ENCODE measurements at regions not wholly inside any gene's neighbourhood (a gene's known extent, or its start where the extent isn't known, plus 50 kb on each side); places are given as distances from the start of the nearest gene placed in this dataset.

GRCh38 chr5:174563899-174564298, 160.5 kb upstream of the MSX2 start:
- ATAC-seq, result no peak
- H3K36me3 Mint-ChIP-seq (ENCODE audit: low read depth), result no peaks in the 10 kb centered on the region
- POLR2A ChIA-PET, result no interaction called here

GRCh38 chr5:174567506-174568141, 156.8 kb upstream of the MSX2 start:
- POLR2A ChIA-PET, result no interaction called here
- DNase-seq (no peak), ATAC-seq (no peak)
- Mint-ChIP-seq H3K27ac (no peak overlapping the region), H3K27me3 (peaks cover 11% of the 10 kb centered on the region), H3K4me1 (no peaks in the 10 kb centered on the region), H3K9me3 (ENCODE audit: low read depth) (no peaks in the 10 kb centered on the region), H3K36me3 (ENCODE audit: low read depth) (no peaks in the 10 kb centered on the region), H3K4me3 (no peak overlapping the region)
- CTCF ChIA-PET, result no interaction called here
- intact Hi-C loops (cut with DNase I, micrococcal nuclease), result no loop called here

More at GRCh38 chr5:174563899-174564298, 160.5 kb upstream of the MSX2 start:
- DNase-seq, result no peak
- Mint-ChIP-seq H3K4me1 (no peaks in the 10 kb centered on the region), H3K9me3 (ENCODE audit: low read depth) (no peaks in the 10 kb centered on the region), H3K27ac (no peak overlapping the region), H3K4me3 (no peak overlapping the region), H3K27me3 (peaks cover 14% of the 10 kb centered on the region)
- CTCF ChIA-PET, result no interaction called here
- intact Hi-C loops (cut with DNase I, micrococcal nuclease), result no loop called here

- Mint-ChIP-seq H3K27me3 (peaks cover 10% of the 10 kb centered on the region), H3K27ac (no peak overlapping the region), H3K4me3 (no peak overlapping the region), H3K36me3 (ENCODE audit: low read depth) (no peaks in the 10 kb centered on the region), H3K9me3 (ENCODE audit: low read depth) (no peaks in the 10 kb centered on the region), H3K4me1 (no peaks in the 10 kb centered on the region)
- intact Hi-C loops (cut with DNase I, micrococcal nuclease), result no loop called here
- CTCF ChIA-PET, result interaction anchor here (0.5 kb wide), 1 partner anchor 227 kb away, joined by 3 read pairs; no protein-coding TSS in a partner anchor
- DNase-seq (no peak), ATAC-seq (no peak)
- POLR2A ChIA-PET, result interaction anchor here (0.6 kb wide), 1 partner anchor 27 kb away, joined by 3 read pairs; no protein-coding TSS in a partner anchor
These were observed 153.7 kb upstream of the MSX2 start for GRCh38 chr5:174570662-174571061.

DNA sequence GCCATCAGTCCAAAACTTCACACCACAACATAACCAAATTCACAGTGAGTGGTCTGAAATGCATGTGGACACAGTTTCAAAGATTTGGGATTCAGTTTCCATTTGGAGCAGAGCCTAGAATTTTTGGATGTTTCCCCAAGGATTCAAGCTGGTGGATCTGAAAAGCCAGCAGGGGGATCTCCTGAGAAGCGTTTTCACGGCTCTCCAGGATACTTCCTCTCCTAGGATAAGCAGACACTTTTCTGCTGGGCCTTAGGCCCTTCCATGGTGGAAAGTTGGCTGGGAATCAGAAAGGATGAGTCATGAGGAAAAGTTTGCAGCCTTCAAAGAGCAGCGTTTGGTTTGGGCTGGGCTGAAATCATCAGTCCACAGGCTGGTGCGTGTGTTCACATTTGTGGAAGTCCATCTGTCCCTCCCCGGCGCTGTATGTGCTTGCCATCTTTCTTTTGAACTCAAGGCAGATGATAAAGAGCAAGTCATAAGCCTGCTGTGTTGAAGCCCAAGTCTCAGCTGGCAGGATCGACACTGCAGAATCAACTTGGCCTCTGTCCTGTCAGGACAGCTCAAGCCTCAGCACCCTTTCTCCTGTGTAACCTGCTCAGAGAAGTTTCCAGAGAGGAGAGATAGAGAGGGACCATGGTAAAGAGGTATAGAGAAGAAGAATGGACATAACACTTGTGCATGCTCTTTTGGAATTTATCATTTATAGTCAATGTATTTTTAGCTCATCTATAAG, 152.6 kb upstream of the MSX2 start:
- DNase-seq, result no peak
- no peaks in the 10 kb centered on the region for H3K36me3 Mint-ChIP-seq (ENCODE audit: low read depth)
- POLR2A ChIA-PET, result no interaction called here
- intact Hi-C loops (cut with DNase I, micrococcal nuclease), result no loop called here
- no peaks in the 10 kb centered on the region for H3K9me3 Mint-ChIP-seq (ENCODE audit: low read depth)
- CTCF ChIA-PET, result no interaction called here
- H3K4me3 Mint-ChIP-seq, result no peak overlapping the region
- no peak overlapping the region for H3K27ac Mint-ChIP-seq
- no peaks in the 10 kb centered on the region for H3K4me1 Mint-ChIP-seq
- peaks cover 10% of the 10 kb centered on the region for H3K27me3 Mint-ChIP-seq
- ATAC-seq, result no peak

GRCh38 chr5:174572591-174572990, 151.8 kb upstream of the MSX2 start:
- no peak for ATAC-seq
- no peaks in the 10 kb centered on the region for H3K36me3 Mint-ChIP-seq (ENCODE audit: low read depth)

DNA sequence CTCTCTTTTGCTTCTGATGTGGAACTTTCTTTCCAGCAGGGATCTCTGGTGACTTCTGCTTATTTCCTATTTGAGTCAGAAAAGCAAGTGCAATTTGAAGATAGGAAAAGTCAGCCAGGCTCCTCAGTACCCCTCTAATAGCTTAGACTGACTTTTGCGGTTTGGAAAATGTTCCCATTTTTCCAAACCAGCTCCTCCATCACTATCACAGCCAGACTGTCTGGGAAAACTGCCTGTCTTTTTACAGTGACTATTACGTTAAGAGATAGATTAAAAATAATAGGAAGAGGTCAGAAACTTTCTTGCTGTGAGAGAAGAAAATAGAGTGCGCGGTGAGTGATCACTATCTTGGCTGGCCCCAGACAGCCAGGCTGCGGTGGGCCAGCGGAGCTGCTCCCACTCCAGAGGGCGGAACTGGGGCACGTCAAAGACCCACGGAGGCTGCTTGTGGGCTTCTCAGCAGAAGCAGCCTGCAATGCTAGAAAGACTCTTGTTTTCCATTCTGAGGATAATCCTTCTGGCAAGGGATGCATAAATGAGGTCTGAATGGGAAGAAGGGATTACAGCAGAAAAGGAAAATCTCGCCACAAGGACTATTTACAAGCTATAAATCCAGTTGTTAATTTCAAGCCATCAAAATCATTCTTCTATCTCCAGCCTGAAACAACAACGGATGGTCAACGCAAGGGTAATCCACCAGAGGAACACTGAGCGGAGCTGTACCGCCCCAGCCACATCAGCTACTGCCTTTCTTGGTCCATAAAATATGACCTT, 151.0 kb upstream of the MSX2 start:
- no peak overlapping the region for H3K4me3 Mint-ChIP-seq
- ChIA-PET CTCF (no interaction called here), POLR2A (no interaction called here)
- no peak for ATAC-seq
- H3K36me3 Mint-ChIP-seq (ENCODE audit: low read depth), result no peaks in the 10 kb centered on the region
- no peaks in the 10 kb centered on the region for H3K4me1 Mint-ChIP-seq
- intact Hi-C loops (cut with DNase I, micrococcal nuclease), result no loop called here
- H3K9me3 Mint-ChIP-seq (ENCODE audit: low read depth), result no peaks in the 10 kb centered on the region
- H3K27me3 Mint-ChIP-seq, result peaks cover 10% of the 10 kb centered on the region
- no peak for DNase-seq
- H3K27ac Mint-ChIP-seq, result no peak overlapping the region

More at GRCh38 chr5:174572591-174572990, 151.8 kb upstream of the MSX2 start:
- intact Hi-C loops (cut with DNase I, micrococcal nuclease), result no loop called here
- Mint-ChIP-seq H3K27ac (no peak overlapping the region), H3K27me3 (peaks cover 10% of the 10 kb centered on the region), H3K4me3 (no peak overlapping the region), H3K9me3 (ENCODE audit: low read depth) (no peaks in the 10 kb centered on the region), H3K4me1 (no peaks in the 10 kb centered on the region)
- CTCF ChIA-PET, result no interaction called here
- POLR2A ChIA-PET, result no interaction called here
- DNase-seq, result no peak

DNA sequence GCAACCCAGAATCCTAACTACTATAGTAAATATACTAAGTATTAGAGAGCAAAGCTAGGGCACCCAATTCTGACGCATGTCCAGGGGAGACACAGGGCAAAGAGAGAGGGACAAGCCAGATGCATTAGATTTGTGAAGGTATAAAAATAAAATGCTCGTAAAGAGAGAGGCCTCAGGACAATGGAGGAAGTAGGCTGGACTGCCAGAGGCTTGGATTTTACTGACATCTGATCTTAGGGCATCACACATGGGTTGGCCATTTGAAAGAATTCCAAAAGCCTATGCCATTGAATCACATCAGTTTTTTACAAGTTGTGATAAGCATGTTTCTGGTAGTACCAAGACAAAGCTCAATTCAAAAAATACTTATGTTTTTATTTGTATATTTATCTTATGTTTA, 149.3 kb upstream of the MSX2 start:
- DNase-seq, result no peak
- H3K4me1 Mint-ChIP-seq, result no peaks in the 10 kb centered on the region
- H3K9me3 Mint-ChIP-seq (ENCODE audit: low read depth), result no peaks in the 10 kb centered on the region
- H3K27ac Mint-ChIP-seq, result no peak overlapping the region
- CTCF ChIA-PET, result interaction anchor here (1.4 kb wide), 1 partner anchor 155 kb away, joined by 5 read pairs; no protein-coding TSS in a partner anchor
- no peak for ATAC-seq
- no peak overlapping the region for H3K4me3 Mint-ChIP-seq
- no peaks in the 10 kb centered on the region for H3K36me3 Mint-ChIP-seq (ENCODE audit: low read depth)
- H3K27me3 Mint-ChIP-seq, result peaks cover 10% of the 10 kb centered on the region
- POLR2A ChIA-PET, result no interaction called here
- intact Hi-C loops (cut with DNase I, micrococcal nuclease), result no loop called here

- H3K27ac Mint-ChIP-seq, result no peak overlapping the region
- no peaks in the 10 kb centered on the region for H3K4me1 Mint-ChIP-seq
- ChIA-PET CTCF (interaction anchor here (1.4 kb wide), 1 partner anchor 156 kb away, joined by 5 read pairs; no protein-coding TSS in a partner anchor), POLR2A (no interaction called here)
- no peak for DNase-seq
- no peak overlapping the region for H3K4me3 Mint-ChIP-seq
- H3K36me3 Mint-ChIP-seq (ENCODE audit: low read depth), result no peaks in the 10 kb centered on the region
- intact Hi-C loops (cut with DNase I, micrococcal nuclease), result no loop called here
- no peak for ATAC-seq
- peaks cover 6% of the 10 kb centered on the region for H3K27me3 Mint-ChIP-seq
- no peaks in the 10 kb centered on the region for H3K9me3 Mint-ChIP-seq (ENCODE audit: low read depth)
These were observed 148.3 kb upstream of the MSX2 start for GRCh38 chr5:174576042-174576441.

DNA sequence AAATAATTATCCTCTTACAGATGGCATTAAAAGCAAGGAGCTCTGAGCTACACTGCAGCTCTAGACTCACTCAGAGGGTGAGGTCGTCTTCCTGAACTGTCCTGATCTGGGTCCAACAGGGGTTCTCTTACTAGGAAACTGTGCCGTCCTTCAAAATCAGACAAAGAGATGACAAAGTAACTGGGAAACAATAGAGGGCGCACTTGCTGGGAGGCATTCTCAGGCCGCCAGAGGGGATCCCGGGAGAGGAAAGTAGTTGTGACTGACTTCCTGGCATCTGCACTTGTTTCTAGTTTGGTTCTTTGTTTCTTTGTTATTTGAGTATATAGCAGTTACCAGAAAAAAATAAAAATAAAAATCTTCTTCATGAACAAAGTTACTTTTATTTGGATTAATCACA, 142.9 kb upstream of the MSX2 start:
- no peak for ATAC-seq
- DNase-seq, result peak; percentile 10
- H3K27ac Mint-ChIP-seq, result no peak overlapping the region
- H3K4me1 Mint-ChIP-seq, result no peaks in the 10 kb centered on the region
- ChIA-PET CTCF (no interaction called here), POLR2A (no interaction called here)
- H3K9me3 Mint-ChIP-seq (ENCODE audit: low read depth), result peaks cover 9% of the 10 kb centered on the region
- no peaks in the 10 kb centered on the region for H3K27me3 Mint-ChIP-seq
- H3K36me3 Mint-ChIP-seq (ENCODE audit: low read depth), result no peaks in the 10 kb centered on the region
- intact Hi-C loops (cut with DNase I, micrococcal nuclease), result no loop called here
- no peak overlapping the region for H3K4me3 Mint-ChIP-seq

DNA sequence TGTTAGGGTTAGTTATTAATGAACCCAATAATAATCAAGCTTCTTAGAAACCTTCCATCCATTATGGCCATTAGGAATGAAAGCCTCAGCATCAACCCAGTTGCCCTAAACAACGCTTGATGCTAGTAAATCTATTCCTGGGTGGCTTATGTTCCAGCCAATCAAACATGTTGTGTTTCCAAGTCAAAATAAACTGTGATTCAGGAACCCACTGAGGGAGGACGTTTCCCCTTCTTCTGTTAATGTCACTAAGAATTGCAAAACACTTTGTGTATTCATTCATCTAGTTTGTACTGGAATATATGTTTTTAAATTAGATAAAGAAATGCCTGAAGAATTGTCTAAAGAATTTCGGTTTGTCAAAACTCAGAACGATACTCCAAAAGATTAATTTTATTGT, 142.5 kb upstream of the MSX2 start:
- H3K27ac Mint-ChIP-seq, result no peak overlapping the region
- CTCF ChIA-PET, result interaction anchor here (0.8 kb wide), 1 partner anchor 162 kb away, joined by 3 read pairs; no protein-coding TSS in a partner anchor
- H3K36me3 Mint-ChIP-seq (ENCODE audit: low read depth), result no peaks in the 10 kb centered on the region
- POLR2A ChIA-PET, result no interaction called here
- DNase-seq (no peak), ATAC-seq (no peak)
- H3K4me3 Mint-ChIP-seq, result no peak overlapping the region
- intact Hi-C loops (cut with DNase I, micrococcal nuclease), result no loop called here
- H3K27me3 Mint-ChIP-seq, result no peaks in the 10 kb centered on the region
- H3K9me3 Mint-ChIP-seq (ENCODE audit: low read depth), result peaks cover 11% of the 10 kb centered on the region
- H3K4me1 Mint-ChIP-seq, result no peaks in the 10 kb centered on the region

- H3K27me3 Mint-ChIP-seq, result no peaks in the 10 kb centered on the region
- H3K9me3 Mint-ChIP-seq (ENCODE audit: low read depth), result peaks cover 11% of the 10 kb centered on the region
- ATAC-seq, result no peak
- intact Hi-C loops (cut with DNase I, micrococcal nuclease), result no loop called here
- no peak for DNase-seq
- no peaks in the 10 kb centered on the region for H3K4me1 Mint-ChIP-seq
- H3K36me3 Mint-ChIP-seq (ENCODE audit: low read depth), result no peaks in the 10 kb centered on the region
- ChIA-PET CTCF (interaction anchor here (0.6 kb wide), 1 partner anchor 34 kb away, joined by 3 read pairs; no protein-coding TSS in a partner anchor), POLR2A (no interaction called here)
- H3K4me3 Mint-ChIP-seq, result no peak overlapping the region
- no peak overlapping the region for H3K27ac Mint-ChIP-seq
These were observed 141.3 kb upstream of the MSX2 start for GRCh38 chr5:174583071-174583470.

Data from activated CD4-positive, alpha-beta T cell treated with anti-CD3 and anti-CD28 coated beads for 36 hours (primary cell).